Psoas muscle (tissue), 7 donors: ENCODE measurements at regions not wholly inside any gene's neighbourhood (a gene's known extent, or its start where the extent isn't known, plus 50 kb on each side); places are given as distances from the start of the nearest gene placed in this dataset.

ENCODE experiments used
- ATAC-seq, 4 donors: fragments of 200-7000 bp; cut with Tn5 transposase; one replicate each; pipeline ENCODE4 v1.9.1; 2020; ENCODE audit warnings: moderate library complexity in 3 of 4, mild to moderate bottlenecking in 2 of 4
- DNase-seq, 2 donors: peaks; one replicate each; pipeline ENCODE4 v3.0.0-alpha.2; 2020
- H3K27ac ChIP-seq: fragments of 200-600 bp; one replicate; pipeline ENCODE4 v1.8.0; 2022
- H3K27me3 ChIP-seq, 3 donors: fragments of 200-600 bp in 1 of 3; one replicate each; pipeline versions ENCODE4 v1.6.1 to v1.8.0; 2013 to 2022; ENCODE audit warnings: low read length in 2 of 3, mild to moderate bottlenecking in 2 of 3, moderate library complexity in 1 of 3; ENCODE audit not compliant: insufficient read depth in 3 of 3
- H3K36me3 ChIP-seq, 2 donors: fragments of 200-600 bp in 1 of 2; one replicate each; pipeline versions ENCODE4 v1.6.1 to v1.8.0; 2013 to 2022; ENCODE audit warnings: low read depth in 1 of 2, mild to moderate bottlenecking in 1 of 2, moderate library complexity in 1 of 2; ENCODE audit not compliant: insufficient read depth in 1 of 2
- H3K4me1 ChIP-seq: fragments of 200-600 bp; one replicate; pipeline ENCODE4 v1.8.0; 2022
- H3K4me3 ChIP-seq: fragments of 200-600 bp; one replicate; pipeline ENCODE4 v1.8.0; 2022; ENCODE audit warnings: mild to moderate bottlenecking
- H3K9me3 ChIP-seq: fragments of 200-600 bp; one replicate; pipeline ENCODE4 v1.8.0; 2022
- WGBS, 3 donors: extraction: QIAGEN DNeasy Blood & Tissue Kit; methylation state at CpG; one replicate each; pipeline versions ENCODE4 v1.1.6 to v1.1.7; 2013; 5-methylcytosine and 5-hydroxymethylcytosine counted together
- intact Hi-C, 2 donors: fragments of 100-400 bp; cut with DNase I; formaldehyde crosslinking; loops; one replicate each; pipeline versions ENCODE4 v1.11.0 to v1.14.2; 2022
- TF ChIP-seq, protein P1 (sequence below): fragments of 200-600 bp; IDR thresholded peaks from one replicate; pipeline ENCODE4 v1.8.0; 2022; ENCODE audit warnings: antibody characterized with exemption
- donor health status: healthy with polysubstance abuse.
- donor health status: DM: no; HTN: no; CAD: no; lungs with moderate emphysema.
- donor health status: Bipolar disorder and iron deficiency.
- donor health status: healthy.
- donor health status: DM: yes; HTN: yes; CAD: no.
- donor health status: DM: no; HTN: no; CAD: no.
- donor health status: DM: yes; HTN: yes; CAD: no.

DNA sequence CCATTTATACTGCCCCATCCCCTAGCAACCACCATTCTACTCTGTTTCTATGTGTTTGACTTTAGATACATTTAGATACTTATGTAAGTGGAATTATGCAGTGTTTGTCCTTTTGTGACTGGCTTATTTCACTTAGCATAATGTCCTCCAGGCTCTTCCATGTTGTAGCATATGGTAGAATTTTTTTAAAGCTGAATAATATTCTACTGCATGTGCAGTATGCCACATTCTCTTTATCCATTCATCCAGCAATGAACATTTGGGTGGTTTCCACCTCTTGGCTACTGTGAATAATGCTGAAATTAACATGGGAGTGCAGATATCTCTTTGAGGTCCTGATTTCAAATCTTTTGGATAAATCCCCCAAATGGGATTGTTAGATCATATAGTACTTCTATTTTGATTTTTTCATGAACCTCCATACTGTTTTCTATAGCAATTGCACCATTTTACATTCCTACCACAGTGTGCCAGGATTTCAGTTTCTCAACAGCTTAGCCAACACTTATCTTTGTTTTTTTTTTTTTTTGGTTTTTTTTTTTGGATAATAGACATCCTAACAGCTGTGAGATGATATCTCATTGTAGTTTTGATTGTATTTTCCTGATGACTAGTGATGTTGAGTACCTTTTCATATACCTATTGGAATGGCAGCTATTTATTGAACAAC, 105.9 kb upstream of the LNX1 start:
- TF ChIP-seq, protein P1, sequence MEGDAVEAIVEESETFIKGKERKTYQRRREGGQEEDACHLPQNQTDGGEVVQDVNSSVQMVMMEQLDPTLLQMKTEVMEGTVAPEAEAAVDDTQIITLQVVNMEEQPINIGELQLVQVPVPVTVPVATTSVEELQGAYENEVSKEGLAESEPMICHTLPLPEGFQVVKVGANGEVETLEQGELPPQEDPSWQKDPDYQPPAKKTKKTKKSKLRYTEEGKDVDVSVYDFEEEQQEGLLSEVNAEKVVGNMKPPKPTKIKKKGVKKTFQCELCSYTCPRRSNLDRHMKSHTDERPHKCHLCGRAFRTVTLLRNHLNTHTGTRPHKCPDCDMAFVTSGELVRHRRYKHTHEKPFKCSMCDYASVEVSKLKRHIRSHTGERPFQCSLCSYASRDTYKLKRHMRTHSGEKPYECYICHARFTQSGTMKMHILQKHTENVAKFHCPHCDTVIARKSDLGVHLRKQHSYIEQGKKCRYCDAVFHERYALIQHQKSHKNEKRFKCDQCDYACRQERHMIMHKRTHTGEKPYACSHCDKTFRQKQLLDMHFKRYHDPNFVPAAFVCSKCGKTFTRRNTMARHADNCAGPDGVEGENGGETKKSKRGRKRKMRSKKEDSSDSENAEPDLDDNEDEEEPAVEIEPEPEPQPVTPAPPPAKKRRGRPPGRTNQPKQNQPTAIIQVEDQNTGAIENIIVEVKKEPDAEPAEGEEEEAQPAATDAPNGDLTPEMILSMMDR = no peak
- ATAC-seq (no peak), DNase-seq (no peak)
- H3K4me3 ChIP-seq = no peak overlapping the region
- intact Hi-C loops = no loop called here
- H3K36me3 ChIP-seq = no peaks in the 10 kb centered on the region
- H3K4me1 ChIP-seq = peaks cover under 1% of the 10 kb centered on the region
- H3K9me3 ChIP-seq = no peaks in the 10 kb centered on the region
- no peaks in the 10 kb centered on the region for H3K27me3 ChIP-seq
- no peak overlapping the region for H3K27ac ChIP-seq

DNA sequence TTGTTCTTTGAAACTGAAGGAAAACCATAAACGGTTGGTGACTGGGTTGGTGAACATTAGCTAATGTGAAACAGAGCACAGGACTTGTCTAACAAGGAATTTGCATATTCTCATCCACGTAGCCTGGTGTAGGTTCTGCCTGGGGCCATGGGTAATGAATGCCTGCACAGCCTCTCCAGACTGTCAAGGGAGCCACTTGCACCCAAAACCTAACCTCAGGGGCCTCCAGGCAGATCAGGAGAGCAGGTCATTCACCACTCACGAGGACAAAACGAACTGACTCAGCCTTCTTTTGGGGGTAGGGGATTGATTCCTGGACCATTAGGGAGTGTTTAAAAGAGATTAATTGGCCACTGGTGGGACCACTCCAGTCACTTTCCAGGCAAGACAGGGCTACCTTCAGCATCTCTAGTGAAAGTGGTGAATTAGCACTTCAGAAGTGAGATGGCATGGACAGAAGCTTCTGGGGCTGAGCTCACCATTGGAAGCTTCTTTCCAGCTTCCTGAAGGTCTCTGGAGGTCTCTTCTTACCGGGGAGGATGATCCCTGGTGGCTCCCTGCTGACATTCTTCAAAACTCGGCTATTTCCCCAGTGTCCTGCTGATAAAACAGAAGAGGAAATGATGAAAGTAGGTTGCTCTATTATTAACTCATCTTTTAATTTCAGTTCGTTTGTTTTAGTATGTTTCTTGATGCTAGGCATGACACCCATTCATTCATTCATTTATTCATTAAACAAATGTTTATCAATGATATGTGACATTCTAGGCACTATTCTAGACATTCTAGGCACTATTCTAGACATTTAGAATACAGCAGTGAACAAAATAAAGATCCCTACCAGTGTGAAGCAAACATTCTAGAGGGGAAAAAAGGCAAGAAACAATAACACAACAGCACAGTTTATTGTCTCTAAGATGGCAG, 104.5 kb upstream of the LNX1 start:
- H3K9me3 ChIP-seq = no peaks in the 10 kb centered on the region
- intact Hi-C loops = no loop called here
- H3K4me3 ChIP-seq = no peak overlapping the region
- TF ChIP-seq, protein P1 = no peak
- no peaks in the 10 kb centered on the region for H3K4me1 ChIP-seq
- H3K27ac ChIP-seq = no peak overlapping the region
- WGBS, 3 donors = 55 to 62% (median 58%) methylated on average over 7 of the region's 7 CpGs
- no peaks in the 10 kb centered on the region for H3K27me3 ChIP-seq
- ATAC-seq (no peak), DNase-seq (no peak)
- H3K36me3 ChIP-seq = no peaks in the 10 kb centered on the region

DNA sequence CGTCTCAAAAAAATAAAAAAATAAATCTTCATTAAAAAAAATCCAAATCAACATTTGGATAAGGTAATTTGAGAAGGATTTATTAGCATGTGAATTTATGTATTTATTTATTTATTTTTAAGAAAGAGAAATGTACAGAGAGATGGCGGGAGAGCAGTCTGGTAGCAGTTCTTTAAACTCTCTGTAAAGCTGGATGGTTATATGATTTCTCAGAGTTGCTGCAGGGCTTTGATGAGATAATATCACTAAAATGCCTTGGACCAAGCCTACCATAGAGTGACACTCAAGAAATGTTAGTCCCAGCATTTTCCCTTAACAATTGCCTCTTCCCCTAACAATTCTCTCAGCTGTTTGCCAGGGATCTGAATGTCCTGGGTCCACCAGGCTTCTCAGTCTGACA, 103.4 kb upstream of the LNX1 start:
- ATAC-seq (no peak), DNase-seq (no peak)
- no peak overlapping the region for H3K4me3 ChIP-seq
- H3K4me1 ChIP-seq = no peaks in the 10 kb centered on the region
- H3K27ac ChIP-seq = no peak overlapping the region
- intact Hi-C loops = no loop called here
- TF ChIP-seq, protein P1 = no peak
- H3K27me3 ChIP-seq = no peaks in the 10 kb centered on the region
- no peaks in the 10 kb centered on the region for H3K36me3 ChIP-seq
- H3K9me3 ChIP-seq = no peaks in the 10 kb centered on the region
- WGBS, 3 donors = 97 to 100% (median 97%) methylated on average over 2 of the region's 2 CpGs

DNA sequence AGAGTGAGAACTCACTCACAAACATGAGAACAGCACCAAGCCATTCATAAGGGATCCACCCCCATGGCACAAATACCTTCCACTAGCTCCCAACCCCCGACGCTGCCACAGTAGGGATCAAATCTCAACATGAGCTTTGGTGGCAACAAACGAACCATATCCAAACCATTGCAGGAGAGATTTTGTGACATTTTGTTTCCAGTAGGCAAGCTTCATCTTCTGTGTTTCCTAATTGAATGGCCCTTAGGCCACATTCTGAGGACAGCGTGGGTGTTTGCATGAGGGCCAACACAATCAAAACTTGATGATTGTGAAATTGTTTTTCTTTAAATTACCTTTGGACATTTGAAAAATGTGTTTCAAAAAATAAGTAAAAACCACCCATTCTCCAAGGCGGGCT, 102.6 kb upstream of the LNX1 start:
- Histone ChIP-seq H3K9me3 (no peaks in the 10 kb centered on the region), H3K36me3 (no peaks in the 10 kb centered on the region), H3K4me3 (no peak overlapping the region), H3K27me3 (no peaks in the 10 kb centered on the region), H3K4me1 (no peaks in the 10 kb centered on the region), H3K27ac (no peak overlapping the region)
- intact Hi-C loops = no loop called here
- 60 to 78% (median 74%) methylated on average over 5 of the region's 5 CpGs for WGBS, 3 donors
- no peak for ATAC-seq
- TF ChIP-seq, protein P1 = no peak
- DNase-seq = no peak
